Mesenchymal stem cell (in vitro differentiated cells and primary cell): ENCODE measurements at regions not wholly inside any gene's neighbourhood (a gene's known extent, or its start where the extent isn't known, plus 50 kb on each side); places are given as distances from the start of the nearest gene placed in this dataset.

ENCODE experiments used
- DNase-seq: peaks from one replicate; pipeline ENCODE4 v3.0.0-alpha.2; 2013
- H2AFZ ChIP-seq: one replicate; pipeline ENCODE4 v1.6.1; 2013; ENCODE audit warnings: low read depth, mild to moderate bottlenecking, control low read depth, inconsistent platforms, low read length, moderate library complexity
- H2AK5ac ChIP-seq: 2 replicates; pipeline ENCODE4 v1.6.1; 2013; ENCODE audit warnings: low read length, moderate library complexity, mild to moderate bottlenecking, inconsistent platforms; ENCODE audit not compliant: severe bottlenecking
- H2BK120ac ChIP-seq: one replicate; pipeline ENCODE4 v1.6.1; 2013; ENCODE audit warnings: low read depth, mild to moderate bottlenecking, inconsistent platforms, low read length, moderate library complexity
- H2BK12ac ChIP-seq, 2 experiments: one replicate each; pipeline ENCODE4 v1.6.1; 2013; ENCODE audit warnings: inconsistent platforms in 2 of 2, low read length in 2 of 2, mild to moderate bottlenecking in 2 of 2, moderate library complexity in 2 of 2, control low read depth in 1 of 2
- H2BK15ac ChIP-seq: one replicate; pipeline ENCODE4 v1.6.1; 2013; ENCODE audit warnings: mild to moderate bottlenecking, low read depth, inconsistent platforms; ENCODE audit not compliant: poor library complexity, severe bottlenecking
- H2BK5ac ChIP-seq: 2 replicates; pipeline ENCODE4 v1.6.1; 2013; ENCODE audit warnings: low read depth, mild to moderate bottlenecking, low read length, control low read depth, inconsistent platforms; ENCODE audit not compliant: poor library complexity, severe bottlenecking
- H3K14ac ChIP-seq, 2 experiments: one replicate each; pipeline ENCODE4 v1.6.1; 2013; ENCODE audit warnings: inconsistent platforms in 2 of 2, low read length in 2 of 2, control low read depth in 1 of 2, mild to moderate bottlenecking in 1 of 2, moderate library complexity in 1 of 2
- H3K18ac ChIP-seq, 2 experiments: one replicate each; pipeline ENCODE4 v1.6.1; 2013; ENCODE audit warnings: inconsistent platforms in 2 of 2, low read length in 2 of 2, control low read depth in 1 of 2, low read depth in 1 of 2, mild to moderate bottlenecking in 1 of 2
- H3K23ac ChIP-seq, 2 experiments: one replicate each; pipeline ENCODE4 v1.6.1; 2013; ENCODE audit warnings: inconsistent platforms in 2 of 2, low read length in 2 of 2, mild to moderate bottlenecking in 2 of 2, moderate library complexity in 2 of 2, control low read depth in 1 of 2
- H3K27ac ChIP-seq: 2 replicates; pipeline ENCODE4 v1.5.1; 2013; ENCODE audit warnings: mild to moderate bottlenecking, moderate library complexity, low read length, control low read depth, inconsistent platforms; ENCODE audit not compliant: poor library complexity, severe bottlenecking
- H3K27me3 ChIP-seq, 2 experiments: 2 replicates each; pipeline versions ENCODE4 v1.6.1 to v1.7.0; 2013; ENCODE audit warnings: low read length in 2 of 2, mild to moderate bottlenecking in 2 of 2, moderate library complexity in 2 of 2, control low read depth in 1 of 2, inconsistent platforms in 1 of 2; ENCODE audit not compliant: control insufficient read depth in 1 of 2, insufficient read depth in 1 of 2
- H3K36me3 ChIP-seq, 2 experiments: 2 replicates each; pipeline versions ENCODE4 v1.6.1 to v1.7.0; 2013; ENCODE audit warnings: low read length in 2 of 2, control low read depth in 1 of 2, inconsistent platforms in 1 of 2, low read depth in 1 of 2, mild to moderate bottlenecking in 1 of 2; ENCODE audit not compliant: insufficient read depth in 2 of 2, control insufficient read depth in 1 of 2
- H3K4ac ChIP-seq, 2 experiments: one replicate each; pipeline ENCODE4 v1.6.1; 2013; ENCODE audit warnings: inconsistent platforms in 2 of 2, low read length in 2 of 2, mild to moderate bottlenecking in 2 of 2, moderate library complexity in 2 of 2, control low read depth in 1 of 2, low read depth in 1 of 2
- H3K4me1 ChIP-seq: 2 replicates; pipeline ENCODE4 v1.6.1; 2013; ENCODE audit warnings: low read depth, low read length, control low read depth; ENCODE audit not compliant: control insufficient read depth, insufficient read depth
- H3K4me2 ChIP-seq: 2 replicates; pipeline ENCODE4 v1.6.1; 2013; ENCODE audit warnings: low read length, mild to moderate bottlenecking, inconsistent platforms; ENCODE audit not compliant: poor library complexity, severe bottlenecking
- H3K4me3 ChIP-seq, 2 experiments: 2 replicates each; pipeline versions ENCODE4 v1.5.1 to v1.7.0; 2013; ENCODE audit warnings: low read length in 2 of 2, mild to moderate bottlenecking in 2 of 2, control low read depth in 1 of 2, low read depth in 1 of 2; ENCODE audit not compliant: insufficient read depth in 1 of 2
- H3K79me1 ChIP-seq: replicated peaks from 2 replicates; pipeline ENCODE4 v1.6.1; 2013; ENCODE audit warnings: mild to moderate bottlenecking, control low read depth, low read length, inconsistent platforms; ENCODE audit not compliant: poor library complexity, severe bottlenecking
- H3K9ac ChIP-seq: 2 replicates; pipeline ENCODE4 v1.7.0; 2013; ENCODE audit warnings: mild to moderate bottlenecking, low read length, moderate library complexity
- H3K9me3 ChIP-seq: 2 replicates; pipeline ENCODE4 v1.7.0; 2013; ENCODE audit warnings: mild to moderate bottlenecking, low read length; ENCODE audit not compliant: control insufficient read depth
- H4K8ac ChIP-seq: one replicate; pipeline ENCODE4 v1.6.1; 2013; ENCODE audit warnings: inconsistent platforms, mild to moderate bottlenecking, low read length, moderate library complexity
- H4K91ac ChIP-seq: one replicate; pipeline ENCODE4 v1.6.1; 2013; ENCODE audit warnings: mild to moderate bottlenecking, low read length, inconsistent platforms
- WGBS: methylation state at CpG from one replicate; pipeline ENCODE4 v1.1.7; 2013; ENCODE audit warnings: mixed read lengths; 5-methylcytosine and 5-hydroxymethylcytosine counted together

GRCh38 chr13:21849323-21849722 lies 178.4 kb downstream of the FGF9 start:
- Histone ChIP-seq H2BK120ac (no peak overlapping the region), H3K4me2 (no peak overlapping the region), H2BK15ac (no peak overlapping the region), H3K79me1 (no peaks in the 10 kb centered on the region), H3K9ac (no peak overlapping the region), H3K18ac (no peak overlapping the region), H3K36me3 (no peaks in the 10 kb centered on the region), H3K9me3 (no peaks in the 10 kb centered on the region), H4K8ac (no peak overlapping the region), H3K27me3 (no peaks in the 10 kb centered on the region), H3K4me1 (peaks cover 4% of the 10 kb centered on the region), H3K14ac (no peak overlapping the region), H2AFZ (no peak overlapping the region), H2BK12ac (no peak overlapping the region), H4K91ac (no peak overlapping the region), H2AK5ac (no peak overlapping the region), H3K27ac (no peak overlapping the region), H3K23ac (no peak overlapping the region), H3K4me3 (no peak overlapping the region), H3K4ac (no peak overlapping the region), H2BK5ac (no peak overlapping the region)
- WGBS = 0% methylated on average over 1 of the region's 2 CpGs
- DNase-seq = peak; percentile 3

GRCh38 chr13:21850013-21851006 lies 179.4 kb downstream of the FGF9 start:
- H2AK5ac ChIP-seq = peak overlapping the region; percentile 61
- no peak overlapping the region for H3K4ac ChIP-seq
- no peak overlapping the region for H2BK12ac ChIP-seq
- H2BK120ac ChIP-seq = no peak overlapping the region
- no peak overlapping the region for H3K9ac ChIP-seq
- H3K9me3 ChIP-seq = no peaks in the 10 kb centered on the region
- H3K18ac ChIP-seq = no peak overlapping the region
- no peak for DNase-seq
- no peaks in the 10 kb centered on the region for H3K79me1 ChIP-seq
- H3K27ac ChIP-seq = peak overlapping the region; percentile 21
- peaks cover 4% of the 10 kb centered on the region for H3K4me1 ChIP-seq
- H3K36me3 ChIP-seq = no peaks in the 10 kb centered on the region
- no peaks in the 10 kb centered on the region for H3K27me3 ChIP-seq
- no peak overlapping the region for H3K23ac ChIP-seq
- no peak overlapping the region for H3K14ac ChIP-seq
- no peak overlapping the region for H4K8ac ChIP-seq
- WGBS = 76% methylated on average over 8 of the region's 11 CpGs
- no peak overlapping the region for H2AFZ ChIP-seq
- H4K91ac ChIP-seq = no peak overlapping the region
- peak overlapping the region; percentile 52 for H3K4me2 ChIP-seq
- no peak overlapping the region for H2BK5ac ChIP-seq
- H2BK15ac ChIP-seq = no peak overlapping the region
- H3K4me3 ChIP-seq = no peak overlapping the region

GRCh38 chr13:21852043-21852442 lies 181.2 kb downstream of the FGF9 start:
- Histone ChIP-seq H3K36me3 (no peaks in the 10 kb centered on the region), H3K27ac (no peak overlapping the region), H3K79me1 (no peaks in the 10 kb centered on the region), H2BK15ac (no peak overlapping the region), H2AK5ac (no peak overlapping the region), H3K18ac (no peak overlapping the region), H3K4me3 (no peak overlapping the region), H3K23ac (no peak overlapping the region), H3K27me3 (no peaks in the 10 kb centered on the region), H3K4ac (no peak overlapping the region), H3K9ac (no peak overlapping the region), H3K9me3 (no peaks in the 10 kb centered on the region), H2BK5ac (no peak overlapping the region), H3K4me2 (no peak overlapping the region), H3K4me1 (peaks cover 4% of the 10 kb centered on the region), H4K8ac (no peak overlapping the region), H2AFZ (no peak overlapping the region), H3K14ac (no peak overlapping the region), H4K91ac (no peak overlapping the region), H2BK120ac (no peak overlapping the region), H2BK12ac (no peak overlapping the region)
- DNase-seq = no peak
- 88% methylated on average over 1 of the region's 1 CpG for WGBS

- H3K4me3 ChIP-seq = no peak overlapping the region
- H3K4ac ChIP-seq = no peak overlapping the region
- WGBS = 75% methylated on average over 1 of the region's 1 CpG
These were observed 182.9 kb downstream of the FGF9 start for GRCh38 chr13:21853779-21854178.

More at GRCh38 chr13:21853779-21854178, 182.9 kb downstream of the FGF9 start:
- Histone ChIP-seq H3K18ac (no peak overlapping the region), H2BK12ac (no peak overlapping the region), H4K8ac (no peak overlapping the region), H2AFZ (no peak overlapping the region), H2BK120ac (no peak overlapping the region), H3K27ac (no peak overlapping the region), H3K36me3 (no peaks in the 10 kb centered on the region), H3K9me3 (no peaks in the 10 kb centered on the region), H3K27me3 (no peaks in the 10 kb centered on the region), H3K4me1 (peaks cover 4% of the 10 kb centered on the region), H4K91ac (no peak overlapping the region), H2BK15ac (no peak overlapping the region), H2AK5ac (no peak overlapping the region), H3K23ac (no peak overlapping the region), H3K79me1 (no peaks in the 10 kb centered on the region), H3K9ac (no peak overlapping the region), H3K14ac (no peak overlapping the region), H2BK5ac (no peak overlapping the region), H3K4me2 (no peak overlapping the region)
- DNase-seq = no peak
